HL-60 (cell line): ENCODE measurements at regions not wholly inside any gene's neighbourhood (a gene's known extent, or its start where the extent isn't known, plus 50 kb on each side); places are given as distances from the start of the nearest gene placed in this dataset.

ENCODE experiments used
- CTCF ChIP-seq: IDR thresholded peaks from one replicate; pipeline ENCODE4 v1.5.1; 2011; ENCODE audit warnings: low read length, control low read depth, inconsistent platforms; ENCODE audit not compliant: insufficient read depth
- GABPA ChIP-seq: IDR thresholded peaks from 2 replicates; pipeline ENCODE4 v1.6.1; 2012; ENCODE audit warnings: low read depth
- POLR2AphosphoS5 ChIP-seq: IDR thresholded peaks from 2 replicates; pipeline ENCODE4 v1.6.1; 2012; ENCODE audit warnings: low read depth
- REST ChIP-seq: IDR thresholded peaks from 2 replicates; pipeline ENCODE4 v1.6.1; 2012; ENCODE audit warnings: low read depth; ENCODE audit not compliant: insufficient replicate concordance
- SPI1 ChIP-seq: IDR thresholded peaks from 2 replicates; pipeline ENCODE4 v1.6.1; 2012; ENCODE audit warnings: low read depth, mild to moderate bottlenecking, borderline replicate concordance

GRCh38 chr10:63071145-63071544 lies 62.0 kb upstream of the NRBF2 start:
- TF ChIP-seq CTCF (no peak), POLR2AphosphoS5 (no peak), SPI1 (no peak), GABPA (no peak), REST (no peak)
